GM13976 (cell line): ENCODE measurements at regions not wholly inside any gene's neighbourhood (a gene's known extent, or its start where the extent isn't known, plus 50 kb on each side); places are given as distances from the start of the nearest gene placed in this dataset.

Source experiments
- DNase-seq: peaks from one replicate; pipeline ENCODE4 v3.0.0; 2012; ENCODE audit warnings: low spot score
- in situ Hi-C: fragments of 300-500 bp; cut with MboI; formaldehyde crosslinking; loops from one replicate; pipeline ENCODE4 v1.12.0; 2022; ENCODE audit warnings: low sequenced_read_pairs, mixed read lengths, inconsistent platforms; ENCODE audit not compliant: unreplicated experiment
- TF ChIP-seq, protein P1 (sequence below): IDR thresholded peaks from 2 replicates; pipeline ENCODE4 v1.5.1; 2012; ENCODE audit warnings: borderline replicate concordance, mild to moderate bottlenecking; ENCODE audit not compliant: insufficient read depth; ENCODE audit errors: extremely low read depth, missing control alignments, control extremely low read depth

DNA sequence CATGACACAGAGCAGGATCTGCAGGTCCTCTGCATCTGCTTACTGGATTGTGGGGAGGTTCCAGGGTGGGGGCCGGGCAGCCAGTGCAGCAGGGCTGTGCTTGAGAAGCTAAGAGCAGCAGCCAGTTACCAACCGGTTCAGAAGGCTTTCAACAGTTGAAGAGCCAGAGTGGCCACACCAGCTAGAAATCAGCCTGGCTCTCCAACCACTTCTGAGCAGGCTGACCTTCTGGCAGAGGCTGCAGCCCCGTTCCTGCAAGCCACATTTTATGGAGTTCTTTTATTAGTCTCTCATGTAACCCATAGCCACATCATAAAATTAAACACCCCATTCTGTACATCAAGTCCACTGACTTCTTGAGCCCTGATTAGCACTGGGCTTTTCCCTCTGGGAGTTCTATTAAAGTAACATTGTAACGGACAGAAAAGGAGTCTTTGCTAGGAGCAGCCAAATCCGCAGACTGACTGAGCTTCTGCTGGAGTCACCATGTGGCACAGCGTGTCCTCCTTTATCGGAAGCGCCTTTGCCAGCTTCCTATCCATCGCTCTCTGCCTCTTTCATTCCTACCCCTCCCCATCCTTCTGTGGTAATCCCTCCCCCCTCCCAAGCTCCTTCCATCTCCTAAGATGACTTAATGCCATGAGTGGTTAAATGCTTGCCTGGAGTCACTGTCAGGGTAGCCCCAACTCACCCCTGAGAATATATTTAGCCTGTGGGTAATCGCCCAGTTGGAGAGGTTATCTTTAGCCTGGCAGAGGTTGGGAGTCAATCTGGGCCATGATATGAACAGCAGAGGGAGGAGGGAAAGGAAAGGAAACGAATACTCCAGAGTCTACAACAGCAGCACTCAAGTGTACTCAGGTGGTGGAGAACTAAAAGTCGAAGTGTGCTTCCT lies 138.5 kb upstream of the HES1 start:
- in situ Hi-C loops, result no loop called here
- DNase-seq, result no peak
- TF ChIP-seq, protein P1, sequence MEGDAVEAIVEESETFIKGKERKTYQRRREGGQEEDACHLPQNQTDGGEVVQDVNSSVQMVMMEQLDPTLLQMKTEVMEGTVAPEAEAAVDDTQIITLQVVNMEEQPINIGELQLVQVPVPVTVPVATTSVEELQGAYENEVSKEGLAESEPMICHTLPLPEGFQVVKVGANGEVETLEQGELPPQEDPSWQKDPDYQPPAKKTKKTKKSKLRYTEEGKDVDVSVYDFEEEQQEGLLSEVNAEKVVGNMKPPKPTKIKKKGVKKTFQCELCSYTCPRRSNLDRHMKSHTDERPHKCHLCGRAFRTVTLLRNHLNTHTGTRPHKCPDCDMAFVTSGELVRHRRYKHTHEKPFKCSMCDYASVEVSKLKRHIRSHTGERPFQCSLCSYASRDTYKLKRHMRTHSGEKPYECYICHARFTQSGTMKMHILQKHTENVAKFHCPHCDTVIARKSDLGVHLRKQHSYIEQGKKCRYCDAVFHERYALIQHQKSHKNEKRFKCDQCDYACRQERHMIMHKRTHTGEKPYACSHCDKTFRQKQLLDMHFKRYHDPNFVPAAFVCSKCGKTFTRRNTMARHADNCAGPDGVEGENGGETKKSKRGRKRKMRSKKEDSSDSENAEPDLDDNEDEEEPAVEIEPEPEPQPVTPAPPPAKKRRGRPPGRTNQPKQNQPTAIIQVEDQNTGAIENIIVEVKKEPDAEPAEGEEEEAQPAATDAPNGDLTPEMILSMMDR, result no peak

DNA sequence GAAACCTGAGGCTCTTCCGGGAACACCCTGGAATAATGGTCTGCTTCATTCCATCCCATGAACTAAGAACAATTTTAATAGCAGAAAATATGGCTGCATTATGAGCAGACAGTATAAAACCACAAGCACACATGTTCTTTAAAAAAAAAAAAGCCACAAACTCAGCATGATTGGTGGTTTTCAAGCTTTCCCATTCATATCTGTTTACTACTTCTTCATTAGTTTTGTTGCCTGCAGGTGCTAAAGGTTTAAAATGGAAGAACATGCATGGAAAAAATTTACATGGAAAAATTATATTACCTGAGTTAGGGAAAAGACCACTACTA lies 137.9 kb upstream of the HES1 start:
- in situ Hi-C loops, result no loop called here
- TF ChIP-seq, protein P1, result no peak
- DNase-seq, result no peak

DNA sequence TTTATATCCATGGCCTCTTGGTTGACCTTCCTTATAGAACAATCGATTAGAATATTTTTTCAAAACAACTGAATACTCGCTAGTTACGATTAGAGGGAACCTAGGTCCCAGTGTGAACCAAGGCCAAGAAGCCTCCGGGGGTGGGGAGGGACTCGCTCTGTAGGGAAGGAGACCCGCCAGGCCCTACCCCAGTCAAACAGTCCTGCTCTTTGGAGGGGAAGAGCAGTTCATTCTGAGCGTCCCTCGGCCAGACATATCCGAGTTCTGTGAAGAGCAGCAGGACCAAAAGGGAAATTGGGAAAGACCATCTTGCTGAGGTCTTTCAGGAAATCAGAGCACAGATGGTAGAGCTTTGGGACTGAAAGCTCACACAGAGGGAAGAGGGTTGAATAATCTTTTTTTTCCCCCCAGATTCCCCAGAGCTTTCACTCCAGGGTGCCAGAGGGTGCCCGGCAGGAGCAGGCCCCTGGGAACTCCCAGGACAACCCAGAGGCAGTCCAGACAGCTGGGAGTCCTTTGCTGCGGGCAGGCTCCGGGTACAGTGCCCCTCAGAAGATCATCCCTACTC lies 137.2 kb upstream of the HES1 start:
- in situ Hi-C loops, result no loop called here
- no peak for DNase-seq
- TF ChIP-seq, protein P1, result no peak

DNA sequence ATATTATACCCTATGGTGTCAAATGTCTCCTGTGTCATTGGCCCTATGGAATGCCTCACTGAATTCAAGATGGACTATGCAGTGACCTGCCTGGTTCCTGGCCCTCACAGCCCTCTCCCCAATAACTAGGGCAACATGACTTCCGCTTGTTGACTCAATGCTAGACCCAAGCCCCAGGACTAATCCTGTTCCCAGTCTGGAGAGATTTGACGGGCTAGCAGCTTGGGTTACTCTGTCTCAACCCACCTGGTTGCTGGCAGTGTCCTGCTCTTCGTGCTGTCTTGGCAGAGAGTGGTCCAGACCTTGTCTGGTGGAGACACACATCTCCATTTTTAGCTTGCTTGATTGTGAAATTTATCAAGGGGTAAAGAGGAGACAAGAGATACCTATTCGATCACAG lies 135.8 kb upstream of the HES1 start:
- TF ChIP-seq, protein P1, result no peak
- in situ Hi-C loops, result no loop called here
- no peak for DNase-seq

DNA sequence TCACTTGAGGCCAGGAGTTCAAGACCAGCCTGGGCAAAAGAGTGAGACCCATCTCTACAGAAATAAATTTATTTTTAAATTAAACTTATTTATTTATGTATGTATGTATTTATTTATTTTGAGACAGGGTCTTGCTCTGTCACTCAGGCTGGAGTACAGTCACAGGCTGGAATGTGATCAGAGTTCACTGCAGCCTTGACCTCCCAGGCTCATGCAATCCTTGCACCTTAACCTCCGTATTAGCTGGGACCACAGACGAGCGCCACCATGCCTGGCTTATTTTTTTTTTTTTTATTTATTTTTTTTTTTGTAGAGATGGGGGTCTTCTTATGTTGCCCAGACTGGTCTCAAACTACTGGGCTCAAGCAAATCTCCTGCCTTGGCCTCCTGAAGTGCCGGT lies 135.2 kb upstream of the HES1 start:
- DNase-seq, result no peak
- TF ChIP-seq, protein P1, result no peak
- in situ Hi-C loops, result no loop called here

DNA sequence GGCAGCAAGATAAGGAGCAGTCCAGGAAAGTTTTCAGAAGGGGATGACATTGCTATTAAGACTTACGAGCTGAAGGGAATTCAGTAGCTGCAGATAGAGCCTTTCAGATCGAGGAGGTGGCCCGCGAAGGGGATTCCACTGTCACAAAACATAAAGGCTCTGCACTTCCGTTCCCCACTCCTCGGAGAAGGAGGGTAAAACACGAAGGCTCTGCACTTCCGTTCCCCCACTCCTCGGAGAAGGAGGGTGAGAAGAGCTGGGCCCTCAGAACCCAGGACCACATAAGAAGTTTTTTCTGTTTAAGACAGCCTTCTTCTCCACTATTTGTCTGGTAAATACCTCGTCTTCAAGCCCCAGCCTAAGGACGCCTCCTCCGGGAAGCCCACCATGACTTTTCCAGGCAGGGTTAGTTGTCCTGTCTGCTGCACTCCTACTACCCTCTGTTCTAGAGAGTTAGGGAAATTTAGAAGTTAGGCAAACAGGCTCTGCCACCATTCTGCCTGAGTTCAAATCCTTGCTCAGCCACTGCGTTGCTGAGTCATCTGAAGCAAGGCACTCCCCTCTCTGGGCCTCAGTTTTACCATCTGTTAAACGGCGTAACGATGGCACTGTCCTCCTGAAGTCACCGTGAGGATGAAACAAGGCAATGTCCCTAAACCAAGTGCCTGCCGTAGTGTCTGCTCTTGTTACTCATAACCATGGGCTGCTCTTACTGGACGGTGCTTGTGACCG lies 134.1 kb upstream of the HES1 start:
- no peak for DNase-seq
- in situ Hi-C loops, result no loop called here
- TF ChIP-seq, protein P1, result no peak
